HCT116 (cell line): ENCODE measurements at regions not wholly inside any gene's neighbourhood (a gene's known extent, or its start where the extent isn't known, plus 50 kb on each side); places are given as distances from the start of the nearest gene placed in this dataset.

Experiments
- ATAC-seq: fragments of 200-7000 bp; cut with Tn5 transposase; 2 replicates; pipeline ENCODE4 v1.9.1; 2020; ENCODE audit warnings: mild to moderate bottlenecking, moderate library complexity
- BruUV-seq: library from RNA; stranded (reverse); fragments of 400-500 nt; replicated peaks from 2 replicates; lab custom pipeline; 2021; lab: Mats Ljungman, UMichigan
- CTCF ChIA-PET: fragments of 300-600 bp; sonication (Branson Sonifier 250); formaldehyde crosslinking; loops from one replicate; lab custom pipeline; 2021; ENCODE audit warnings: antibody characterized with exemption; lab: Charles Lee
- POLR2A ChIA-PET: fragments of 300-600, 350-600 bp; sonication (Branson Sonifier 250); formaldehyde crosslinking; loops from one replicate; lab custom pipeline; 2021; ENCODE audit warnings: antibody characterized with exemption; lab: Charles Lee
- RAD21 ChIA-PET, 2 experiments: fragments of 300-600 bp; sonication (Branson Sonifier 250); formaldehyde crosslinking; loops; one replicate each; lab custom pipeline; 2023; ENCODE audit warnings: low total read pairs in 2 of 2; ENCODE audit not compliant: uncharacterized antibody in 2 of 2, unreplicated experiment in 2 of 2, low non-redundant PET in 1 of 2; lab: Charles Lee
- DNase-seq: peaks from one replicate; pipeline ENCODE4 v3.0.0-alpha.2; 2010; ENCODE audit warnings: low read depth, low spot score
- H2AFZ ChIP-seq: fragments of 200-600 bp; shearing (Covaris generic), sonication (generic); 2 replicates; pipeline ENCODE4 v1.6.1; 2017; ENCODE audit warnings: low read depth, mixed run types, mixed read lengths, antibody characterized with exemption, low read length; ENCODE audit not compliant: poor library complexity, severe bottlenecking
- H3K27ac ChIP-seq: 2 replicates; pipeline ENCODE4 v1.5.1; 2012; ENCODE audit warnings: low read depth, low read length
- H3K27me3 ChIP-seq: fragments of 200-600 bp; sonication (generic); 2 replicates; pipeline ENCODE4 v1.6.1; 2016; ENCODE audit warnings: mixed run types, low read length, mixed read lengths; ENCODE audit not compliant: insufficient read depth
- H3K36me3 ChIP-seq, 2 experiments: fragments of 200-500 bp in 1 of 2; fragments of 200-600 bp in 1 of 2; sonication (Bioruptor generic) in 1 of 2; sonication (generic) in 1 of 2; 2 replicates each; pipeline versions ENCODE4 v1.5.1 to v1.6.1; 2014 to 2016; ENCODE audit warnings: low read length in 2 of 2, inconsistent platforms in 1 of 2, mixed read lengths in 1 of 2, mixed run types in 1 of 2; ENCODE audit not compliant: insufficient read depth in 2 of 2, control insufficient read depth in 1 of 2
- H3K4me1 ChIP-seq, 2 experiments: fragments of 200-600 bp in 1 of 2; sonication (generic) in 1 of 2; 2 replicates each; pipeline versions ENCODE4 v1.5.1 to v1.6.1; 2012 to 2017; ENCODE audit warnings: low read length in 2 of 2, inconsistent platforms in 1 of 2, mild to moderate bottlenecking in 1 of 2, mixed read lengths in 1 of 2, mixed run types in 1 of 2, moderate library complexity in 1 of 2; ENCODE audit not compliant: insufficient read depth in 2 of 2, control insufficient read depth in 1 of 2
- H3K4me2 ChIP-seq: fragments of 200-600 bp; sonication (generic); 2 replicates; pipeline ENCODE4 v1.6.1; 2017; ENCODE audit warnings: mixed run types, low read length, mixed read lengths
- H3K4me3 ChIP-seq, 2 experiments: fragments of 200-600 bp in 1 of 2; sonication (generic) in 1 of 2; replicated peaks in 1 of 2; 2 replicates each; pipeline ENCODE4 v1.5.1; 2011 to 2016; ENCODE audit warnings: low read length in 2 of 2, control low read depth in 1 of 2, low read depth in 1 of 2, mild to moderate bottlenecking in 1 of 2, mixed read lengths in 1 of 2, mixed run types in 1 of 2
- H3K79me2 ChIP-seq: fragments of 200-600 bp; sonication (generic); 2 replicates; pipeline ENCODE4 v1.6.1; 2017; ENCODE audit warnings: mild to moderate bottlenecking, mixed run types, low read length, moderate library complexity, mixed read lengths; ENCODE audit not compliant: insufficient read depth
- H3K9ac ChIP-seq: fragments of 200-600 bp; sonication (generic); 2 replicates; pipeline ENCODE4 v1.6.1; 2016; ENCODE audit warnings: low read length, mixed read lengths
- H3K9me2 ChIP-seq: fragments of 200-600 bp; sonication (generic), shearing (Covaris generic); 2 replicates; pipeline ENCODE4 v1.6.1; 2017; ENCODE audit warnings: mixed run types, mild to moderate bottlenecking, moderate library complexity; ENCODE audit not compliant: insufficient read depth
- H3K9me3 ChIP-seq, 2 experiments: fragments of 200-500 bp in 1 of 2; fragments of 200-600 bp in 1 of 2; sonication (Bioruptor generic) in 1 of 2; sonication (generic) in 1 of 2; 2 replicates each; pipeline ENCODE4 v1.6.1; 2014 to 2017; ENCODE audit warnings: low read length in 2 of 2, mixed read lengths in 2 of 2, inconsistent platforms in 1 of 2, low read depth in 1 of 2, mild to moderate bottlenecking in 1 of 2, mixed run types in 1 of 2, moderate library complexity in 1 of 2; ENCODE audit not compliant: control insufficient read depth in 1 of 2, insufficient read depth in 1 of 2
- H4K20me1 ChIP-seq: fragments of 200-600 bp; sonication (generic), shearing (Covaris generic); 2 replicates; pipeline ENCODE4 v1.6.1; 2017; ENCODE audit warnings: mixed run types, mild to moderate bottlenecking, moderate library complexity; ENCODE audit not compliant: insufficient read depth
- ATF3 ChIP-seq: IDR thresholded peaks from 2 replicates; pipeline ENCODE4 v1.6.1; 2012
- CEBPB ChIP-seq: IDR thresholded peaks from 2 replicates; pipeline ENCODE4 v1.6.1; 2012; ENCODE audit warnings: low read depth
- CTCF ChIP-seq, 3 experiments: fragments of 200-600 bp in 1 of 3; sonication (generic) in 1 of 3; IDR thresholded peaks in 2 of 3; conservative IDR thresholded peaks in 1 of 3; 2 replicates each; pipeline ENCODE4 v1.5.1; 2012 to 2017; ENCODE audit warnings: low read depth in 2 of 3, low read length in 2 of 3, antibody characterized with exemption in 1 of 3, borderline replicate concordance in 1 of 3, control low read depth in 1 of 3, mild to moderate bottlenecking in 1 of 3, mixed read lengths in 1 of 3, mixed run types in 1 of 3, moderate library complexity in 1 of 3; ENCODE audit not compliant: insufficient read depth in 1 of 3
- EGR1 ChIP-seq: IDR thresholded peaks from 2 replicates; pipeline ENCODE4 v1.6.1; 2012; ENCODE audit warnings: low read depth
- ELF1 ChIP-seq: IDR thresholded peaks from 2 replicates; pipeline ENCODE4 v1.6.1; 2012; ENCODE audit warnings: low read depth, borderline replicate concordance
- POLR2A ChIP-seq: IDR thresholded peaks from 2 replicates; pipeline ENCODE4 v1.7.0; 2011; ENCODE audit warnings: borderline replicate concordance; ENCODE audit not compliant: insufficient read depth, insufficient read length; ENCODE audit errors: extremely low read depth
- SIN3A ChIP-seq: IDR thresholded peaks from 2 replicates; pipeline ENCODE4 v1.6.1; 2012; ENCODE audit warnings: low read depth
- SRF ChIP-seq: IDR thresholded peaks from 2 replicates; pipeline ENCODE4 v1.6.1; 2012; ENCODE audit warnings: low read depth
- YY1 ChIP-seq: IDR thresholded peaks from 2 replicates; pipeline ENCODE4 v1.6.1; 2011; ENCODE audit warnings: low read length, low read depth, moderate library complexity, mild to moderate bottlenecking; ENCODE audit not compliant: insufficient replicate concordance; ENCODE audit errors: extremely low read depth
- intact Hi-C: fragments of 100-400 bp; cut with micrococcal nuclease; formaldehyde crosslinking; loops from 2 replicates; pipeline ENCODE4 v1.10.0; 2022

- no peak for ATAC-seq
- TF ChIP-seq POLR2A = no peak
- TF ChIP-seq CEBPB = no peak
- TF ChIP-seq CTCF (IDR thresholded peaks at IDR 0.05 in 2 of 3, conservative IDR thresholded peaks at IDR 0.05 in 1 of 3; ENCODE audit: borderline replicate concordance in 1 of 3, insufficient read depth in 1 of 3, low read depth in 2 of 3, low read length in 2 of 3) = no peak
- TF ChIP-seq EGR1 = no peak
- TF ChIP-seq SIN3A = no peak
- no peak for TF ChIP-seq SRF
- TF ChIP-seq YY1 = no peak
- TF ChIP-seq ATF3 = no peak
- no peak for TF ChIP-seq ELF1
- no peak for DNase-seq
- no peak overlapping the region for H3K4me3 ChIP-seq
- H3K4me1 ChIP-seq = peaks cover 0 to 6% of the 10 kb centered on the region in 2 experiments; a peak in 1 of 4 replicates
- H3K79me2 ChIP-seq = no peaks in the 10 kb centered on the region
- CTCF ChIA-PET = no interaction called here
- H3K9me2 ChIP-seq = no peaks in the 10 kb centered on the region
- POLR2A ChIA-PET = no interaction called here
- no peaks in the 10 kb centered on the region for H4K20me1 ChIP-seq
- no peaks in the 10 kb centered on the region for H3K36me3 ChIP-seq
- no peak overlapping the region for H3K4me2 ChIP-seq
- H3K27ac ChIP-seq = no peak overlapping the region
- no peak overlapping the region for H2AFZ ChIP-seq
- RAD21 ChIA-PET = no interaction called here
- no TSS peak for BruUV-seq
- intact Hi-C loops = no loop called here
- no peak overlapping the region for H3K9ac ChIP-seq
- no peaks in the 10 kb centered on the region for H3K9me3 ChIP-seq
- H3K27me3 ChIP-seq = no peaks in the 10 kb centered on the region
Measured at GRCh38 chr10:3958472-3958996, 173.5 kb upstream of the KLF6 start.
